ENCODE measurements at regions not wholly inside any gene's neighbourhood (a gene's known extent, or its start where the extent isn't known, plus 50 kb on each side); places are given as distances from the start of the nearest gene placed in this dataset.

GRCh38 chr5:51279983-51280706 is 103.1 kb upstream of the ISL1 start:
- Histone ChIP-seq H3K9me3 (ENCODE audit: control extremely low read depth in 1 of 5, control insufficient read depth in 4 of 5, insufficient read depth in 2 of 5, low read depth in 1 of 5, low read length in 4 of 5) (no peaks in the 10 kb centered on the region), H3K4me3 (ENCODE audit: control insufficient read depth in 1 of 7, extremely low read depth in 1 of 7, insufficient read depth in 4 of 7, low read depth in 2 of 7, low read length in 6 of 7) (no peak overlapping the region), H3K27ac (ENCODE audit: insufficient read depth in 1 of 2, low read depth in 1 of 2, low read length in 2 of 2, poor library complexity in 1 of 2, severe bottlenecking in 2 of 2) (no peak overlapping the region), H3K4me1 (ENCODE audit: control extremely low read depth in 1 of 4, control insufficient read depth in 4 of 4, insufficient read depth in 4 of 4, low read length in 3 of 4) (no peaks in the 10 kb centered on the region), H3K27me3 (replicated peaks in 2 of 5; ENCODE audit: control insufficient read depth in 4 of 5, insufficient read depth in 5 of 5, low read length in 4 of 5) (no peaks in the 10 kb centered on the region), H3K36me3 (ENCODE audit: control insufficient read depth in 4 of 4, insufficient read depth in 4 of 4, low read length in 3 of 4) (no peaks in the 10 kb centered on the region)
- 83% methylated on average over 1 of the region's 7 CpGs for WGBS (ENCODE audit: insufficient coverage)
- CTCF ChIA-PET: no interaction called here
- DNase-seq: no peak
- POLR2A ChIA-PET: no interaction called here

DNA sequence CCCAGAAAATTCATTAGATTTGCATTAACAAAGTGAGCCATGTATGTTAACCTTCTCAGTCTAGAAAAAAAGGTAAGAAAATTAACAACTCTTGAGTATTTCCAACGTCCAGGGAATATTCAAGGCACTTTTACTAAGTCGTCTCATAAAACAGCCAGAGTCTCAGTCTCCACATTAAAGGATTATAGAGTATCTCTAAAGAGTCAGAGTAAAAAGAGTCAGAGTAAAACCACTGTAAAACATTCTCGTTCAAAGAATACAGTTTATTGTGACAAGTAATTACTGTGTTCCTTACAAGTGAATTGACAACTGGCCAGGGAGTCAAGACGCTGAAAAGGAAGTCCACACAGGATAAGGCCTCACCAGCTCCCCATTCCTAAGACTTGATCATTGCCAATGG is 97.2 kb upstream of the ISL1 start:
- no peaks in the 10 kb centered on the region for H3K9me3 ChIP-seq (ENCODE audit: control extremely low read depth in 1 of 5, control insufficient read depth in 4 of 5, insufficient read depth in 2 of 5, low read depth in 1 of 5, low read length in 4 of 5)
- CTCF ChIA-PET: no interaction called here
- no peaks in the 10 kb centered on the region for H3K27me3 ChIP-seq (replicated peaks in 2 of 5; ENCODE audit: control insufficient read depth in 4 of 5, insufficient read depth in 5 of 5, low read length in 4 of 5)
- 74% methylated on average over 3 of the region's 4 CpGs for WGBS (ENCODE audit: insufficient coverage)
- H3K4me3 ChIP-seq (ENCODE audit: control insufficient read depth in 1 of 7, extremely low read depth in 1 of 7, insufficient read depth in 4 of 7, low read depth in 2 of 7, low read length in 6 of 7): no peak overlapping the region
- no peak overlapping the region for H3K27ac ChIP-seq (ENCODE audit: insufficient read depth in 1 of 2, low read depth in 1 of 2, low read length in 2 of 2, poor library complexity in 1 of 2, severe bottlenecking in 2 of 2)
- POLR2A ChIA-PET: no interaction called here
- H3K36me3 ChIP-seq (ENCODE audit: control insufficient read depth in 4 of 4, insufficient read depth in 4 of 4, low read length in 3 of 4): no peaks in the 10 kb centered on the region
- no peaks in the 10 kb centered on the region for H3K4me1 ChIP-seq (ENCODE audit: control extremely low read depth in 1 of 4, control insufficient read depth in 4 of 4, insufficient read depth in 4 of 4, low read length in 3 of 4)
- DNase-seq: no peak

DNA sequence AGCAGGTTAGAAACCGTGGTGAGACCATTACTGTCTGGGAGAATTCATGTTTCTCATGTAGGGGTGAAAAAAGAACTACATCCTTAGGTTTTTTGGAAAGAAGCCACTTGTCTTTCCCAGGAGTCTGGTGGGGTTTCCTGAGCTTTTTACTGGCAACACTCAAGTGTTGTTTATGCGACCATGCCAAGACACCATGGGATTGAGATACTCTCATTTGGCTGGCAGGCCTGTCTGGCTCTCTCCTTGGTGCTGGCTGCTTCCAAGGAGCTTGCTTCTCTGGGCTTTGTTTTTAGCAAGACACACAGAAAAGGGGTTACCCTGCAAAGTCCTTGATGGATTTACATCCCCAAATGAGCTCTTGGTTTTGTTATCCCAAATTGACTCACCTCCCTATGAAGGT is 80.9 kb upstream of the ISL1 start:
- ChIA-PET CTCF (no interaction called here), POLR2A (no interaction called here)
- Histone ChIP-seq H3K27me3 (replicated peaks in 2 of 5; ENCODE audit: control insufficient read depth in 4 of 5, insufficient read depth in 5 of 5, low read length in 4 of 5) (no peaks in the 10 kb centered on the region), H3K36me3 (ENCODE audit: control insufficient read depth in 4 of 4, insufficient read depth in 4 of 4, low read length in 3 of 4) (no peaks in the 10 kb centered on the region), H3K4me1 (ENCODE audit: control extremely low read depth in 1 of 4, control insufficient read depth in 4 of 4, insufficient read depth in 4 of 4, low read length in 3 of 4) (no peaks in the 10 kb centered on the region), H3K4me3 (ENCODE audit: control insufficient read depth in 1 of 7, extremely low read depth in 1 of 7, insufficient read depth in 4 of 7, low read depth in 2 of 7, low read length in 6 of 7) (no peak overlapping the region), H3K9me3 (ENCODE audit: control extremely low read depth in 1 of 5, control insufficient read depth in 4 of 5, insufficient read depth in 2 of 5, low read depth in 1 of 5, low read length in 4 of 5) (no peaks in the 10 kb centered on the region), H3K27ac (ENCODE audit: insufficient read depth in 1 of 2, low read depth in 1 of 2, low read length in 2 of 2, poor library complexity in 1 of 2, severe bottlenecking in 2 of 2) (no peak overlapping the region)
- DNase-seq: no peak
- 75% methylated on average over 1 of the region's 2 CpGs for WGBS (ENCODE audit: insufficient coverage)

GRCh38 chr5:51326844-51327243 is 56.4 kb upstream of the ISL1 start:
- DNase-seq: no peak
- CTCF ChIA-PET: no interaction called here
- Histone ChIP-seq H3K4me1 (ENCODE audit: control extremely low read depth in 1 of 4, control insufficient read depth in 4 of 4, insufficient read depth in 4 of 4, low read length in 3 of 4) (no peaks in the 10 kb centered on the region), H3K9me3 (ENCODE audit: control extremely low read depth in 1 of 5, control insufficient read depth in 4 of 5, insufficient read depth in 2 of 5, low read depth in 1 of 5, low read length in 4 of 5) (no peaks in the 10 kb centered on the region), H3K4me3 (ENCODE audit: control insufficient read depth in 1 of 7, extremely low read depth in 1 of 7, insufficient read depth in 4 of 7, low read depth in 2 of 7, low read length in 6 of 7) (no peak overlapping the region), H3K36me3 (ENCODE audit: control insufficient read depth in 4 of 4, insufficient read depth in 4 of 4, low read length in 3 of 4) (no peaks in the 10 kb centered on the region), H3K27ac (ENCODE audit: insufficient read depth in 1 of 2, low read depth in 1 of 2, low read length in 2 of 2, poor library complexity in 1 of 2, severe bottlenecking in 2 of 2) (no peak overlapping the region), H3K27me3 (replicated peaks in 2 of 5; ENCODE audit: control insufficient read depth in 4 of 5, insufficient read depth in 5 of 5, low read length in 4 of 5) (no peaks in the 10 kb centered on the region)
- no CpG with 5 or more reads among the region's 1 CpG for WGBS (ENCODE audit: insufficient coverage)
- POLR2A ChIA-PET: no interaction called here
